ENCODE measurements at regions not wholly inside any gene's neighbourhood (a gene's known extent, or its start where the extent isn't known, plus 50 kb on each side); places are given as distances from the start of the nearest gene placed in this dataset.

GRCh38 chr10:62937674-62938073 lies 121.5 kb upstream of the EGR2 start:
- TF ChIP-seq, protein P1, sequence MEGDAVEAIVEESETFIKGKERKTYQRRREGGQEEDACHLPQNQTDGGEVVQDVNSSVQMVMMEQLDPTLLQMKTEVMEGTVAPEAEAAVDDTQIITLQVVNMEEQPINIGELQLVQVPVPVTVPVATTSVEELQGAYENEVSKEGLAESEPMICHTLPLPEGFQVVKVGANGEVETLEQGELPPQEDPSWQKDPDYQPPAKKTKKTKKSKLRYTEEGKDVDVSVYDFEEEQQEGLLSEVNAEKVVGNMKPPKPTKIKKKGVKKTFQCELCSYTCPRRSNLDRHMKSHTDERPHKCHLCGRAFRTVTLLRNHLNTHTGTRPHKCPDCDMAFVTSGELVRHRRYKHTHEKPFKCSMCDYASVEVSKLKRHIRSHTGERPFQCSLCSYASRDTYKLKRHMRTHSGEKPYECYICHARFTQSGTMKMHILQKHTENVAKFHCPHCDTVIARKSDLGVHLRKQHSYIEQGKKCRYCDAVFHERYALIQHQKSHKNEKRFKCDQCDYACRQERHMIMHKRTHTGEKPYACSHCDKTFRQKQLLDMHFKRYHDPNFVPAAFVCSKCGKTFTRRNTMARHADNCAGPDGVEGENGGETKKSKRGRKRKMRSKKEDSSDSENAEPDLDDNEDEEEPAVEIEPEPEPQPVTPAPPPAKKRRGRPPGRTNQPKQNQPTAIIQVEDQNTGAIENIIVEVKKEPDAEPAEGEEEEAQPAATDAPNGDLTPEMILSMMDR (IDR thresholded peaks at IDR 0.05): no peak
- TF ChIP-seq POLR2A (IDR thresholded peaks at IDR 0.05): no peak

All from adrenal gland (tissue), 5 donors.